Uterus (tissue), 2 donors: ENCODE measurements at regions not wholly inside any gene's neighbourhood (a gene's known extent, or its start where the extent isn't known, plus 50 kb on each side); places are given as distances from the start of the nearest gene placed in this dataset.

Source experiments
- POLR2A ChIP-seq, 2 donors: fragments of 450-650 bp; IDR thresholded peaks; one replicate each; pipeline ENCODE4 v1.6.1; 2016; ENCODE audit warnings: antibody characterized with exemption in 2 of 2, mild to moderate bottlenecking in 1 of 2, moderate library complexity in 1 of 2
- TF ChIP-seq, protein P1 (sequence below), 4 experiments: fragments of 200-600 bp in 2 of 4; fragments of 450-650 bp in 2 of 4; sonication (generic) in 2 of 4; IDR thresholded peaks; one replicate each; pipeline ENCODE4 v1.5.1; 2016 to 2019; ENCODE audit warnings: antibody characterized with exemption in 4 of 4, mild to moderate bottlenecking in 2 of 4, moderate library complexity in 1 of 4

- TF ChIP-seq, protein P1, sequence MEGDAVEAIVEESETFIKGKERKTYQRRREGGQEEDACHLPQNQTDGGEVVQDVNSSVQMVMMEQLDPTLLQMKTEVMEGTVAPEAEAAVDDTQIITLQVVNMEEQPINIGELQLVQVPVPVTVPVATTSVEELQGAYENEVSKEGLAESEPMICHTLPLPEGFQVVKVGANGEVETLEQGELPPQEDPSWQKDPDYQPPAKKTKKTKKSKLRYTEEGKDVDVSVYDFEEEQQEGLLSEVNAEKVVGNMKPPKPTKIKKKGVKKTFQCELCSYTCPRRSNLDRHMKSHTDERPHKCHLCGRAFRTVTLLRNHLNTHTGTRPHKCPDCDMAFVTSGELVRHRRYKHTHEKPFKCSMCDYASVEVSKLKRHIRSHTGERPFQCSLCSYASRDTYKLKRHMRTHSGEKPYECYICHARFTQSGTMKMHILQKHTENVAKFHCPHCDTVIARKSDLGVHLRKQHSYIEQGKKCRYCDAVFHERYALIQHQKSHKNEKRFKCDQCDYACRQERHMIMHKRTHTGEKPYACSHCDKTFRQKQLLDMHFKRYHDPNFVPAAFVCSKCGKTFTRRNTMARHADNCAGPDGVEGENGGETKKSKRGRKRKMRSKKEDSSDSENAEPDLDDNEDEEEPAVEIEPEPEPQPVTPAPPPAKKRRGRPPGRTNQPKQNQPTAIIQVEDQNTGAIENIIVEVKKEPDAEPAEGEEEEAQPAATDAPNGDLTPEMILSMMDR (IDR thresholded peaks at IDR 0.05) = no peak
- TF ChIP-seq POLR2A (IDR thresholded peaks at IDR 0.05) = no peak
These were observed 190.3 kb downstream of the SYK start for GRCh38 chr9:90991953-90992352.
